GM21825 (cell line): ENCODE measurements at regions not wholly inside any gene's neighbourhood (a gene's known extent, or its start where the extent isn't known, plus 50 kb on each side); places are given as distances from the start of the nearest gene placed in this dataset.

Source experiments
- ATAC-seq: cut with Tn5 transposase; IDR thresholded peaks from one replicate; pipeline ENCODE4 v1.9.1; 2021; ENCODE audit warnings: mild to moderate bottlenecking, moderate library complexity; ENCODE audit not compliant: unreplicated experiment

GRCh38 chr6:148265054-148265453 lies 77.6 kb upstream of the SASH1 start:
- no peak for ATAC-seq

DNA sequence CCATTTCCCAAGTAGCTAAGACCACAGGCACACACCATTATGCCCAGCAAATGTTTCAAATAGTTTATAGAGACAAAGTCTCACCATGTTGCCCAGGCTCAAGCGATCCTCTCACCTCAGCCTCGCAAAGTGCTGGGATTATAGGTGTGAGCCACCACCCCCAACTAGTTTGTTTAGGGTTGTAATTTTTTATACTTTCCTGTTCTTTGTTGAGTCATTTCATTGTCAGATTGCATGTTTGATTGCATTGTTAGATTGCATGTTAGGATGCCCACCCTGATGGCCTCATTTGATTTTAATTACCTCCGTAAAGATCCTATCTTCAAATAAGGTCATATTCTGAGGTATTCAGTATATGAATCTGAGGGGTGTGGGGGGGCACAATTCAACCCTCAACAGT lies 73.3 kb upstream of the SASH1 start:
- no peak for ATAC-seq

- no peak for ATAC-seq
These were observed 70.8 kb upstream of the SASH1 start for GRCh38 chr6:148271711-148272439.

- no peak for ATAC-seq
These were observed 70.0 kb upstream of the SASH1 start for GRCh38 chr6:148272597-148272996.

GRCh38 chr6:148273962-148274752 lies 68.5 kb upstream of the SASH1 start:
- ATAC-seq: no peak

- ATAC-seq: no peak
These were observed 67.8 kb upstream of the SASH1 start for GRCh38 chr6:148274809-148275208.

- no peak for ATAC-seq
These were observed 57.4 kb upstream of the SASH1 start for GRCh38 chr6:148285205-148285604.

DNA sequence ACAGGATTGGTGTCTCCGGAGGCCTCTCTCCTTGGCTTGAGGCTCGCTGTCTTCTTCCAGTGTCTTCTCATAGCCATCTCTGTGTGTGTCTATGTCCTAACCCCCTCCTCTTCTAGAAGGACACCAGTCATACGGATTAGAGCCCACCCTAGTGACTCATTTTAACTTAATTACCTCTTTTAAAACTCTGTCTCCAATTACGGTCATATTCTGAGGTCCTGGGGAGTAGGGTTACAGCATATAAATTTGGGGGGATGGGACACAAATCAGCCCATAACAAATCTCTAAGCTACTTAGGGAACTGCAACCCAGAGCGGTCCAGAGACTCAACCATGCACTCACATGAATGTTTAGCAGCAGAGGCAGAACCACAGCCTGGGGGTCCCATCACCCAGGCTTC lies 56.1 kb upstream of the SASH1 start:
- ATAC-seq: no peak

- no peak for ATAC-seq
These were observed 54.9 kb upstream of the SASH1 start for GRCh38 chr6:148287623-148288333.

GRCh38 chr6:148288541-148288940 lies 54.1 kb upstream of the SASH1 start:
- no peak for ATAC-seq

GRCh38 chr6:148289153-148289552 lies 53.5 kb upstream of the SASH1 start:
- ATAC-seq: no peak

GRCh38 chr6:148291876-148292275 lies 50.8 kb upstream of the SASH1 start:
- ATAC-seq: no peak
